ENCODE measurements at regions not wholly inside any gene's neighbourhood (a gene's known extent, or its start where the extent isn't known, plus 50 kb on each side); places are given as distances from the start of the nearest gene placed in this dataset.

DNA sequence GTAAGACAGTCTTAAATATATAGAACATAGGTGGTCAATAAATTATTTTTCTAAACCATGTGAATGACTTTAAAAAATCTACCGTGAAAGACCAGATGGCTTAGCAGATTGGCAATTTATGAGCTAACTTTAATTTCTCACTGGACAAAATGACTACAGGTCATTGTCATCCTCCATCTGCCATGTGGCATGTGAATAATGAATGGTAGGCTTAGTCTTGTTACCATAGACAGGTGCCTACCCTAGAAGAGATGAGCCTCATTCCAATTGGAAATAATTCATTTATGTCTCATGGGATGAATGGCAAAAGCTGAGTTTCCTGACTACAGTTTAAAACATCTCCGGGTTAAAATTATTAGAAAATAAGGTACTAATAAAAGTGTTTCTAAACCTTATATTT is 1043.3 kb downstream of the FAT4 start:
- no peak for TF ChIP-seq ZSCAN29 (IDR thresholded peaks at IDR 0.05)
- no peak for TF ChIP-seq RFX5 (IDR thresholded peaks at IDR 0.05; ENCODE audit: low read depth, low read length)
- TF ChIP-seq FOXM1 (IDR thresholded peaks at IDR 0.05; ENCODE audit: low read depth, low read length) = no peak
- TF ChIP-seq ZNF24 (IDR thresholded peaks at IDR 0.05) = no peak
- no peak for TF ChIP-seq GABPA (IDR thresholded peaks at IDR 0.05; ENCODE audit: low read depth)
- no peak for TF ChIP-seq ESRRA (IDR thresholded peaks at IDR 0.05; ENCODE audit: low read length)
- TF ChIP-seq POLR2A (IDR thresholded peaks at IDR 0.05; ENCODE audit: low read depth, low read length) = no peak
- no peak for TF ChIP-seq FOS (IDR thresholded peaks at IDR 0.05; ENCODE audit: borderline replicate concordance, extremely low read depth, insufficient read length)
- TF ChIP-seq KAT2A (conservative IDR thresholded peaks at IDR 0.05; ENCODE audit: control insufficient read depth, low read depth, low read length) = no peak
- no peak for TF ChIP-seq PAX8 (IDR thresholded peaks at IDR 0.05)
- no peak for TF ChIP-seq EZH2 (IDR thresholded peaks at IDR 0.05; ENCODE audit: borderline replicate concordance, control insufficient read depth, low read depth, low read length)
